Endothelial cell of umbilical vein (primary cell): ENCODE measurements at regions not wholly inside any gene's neighbourhood (a gene's known extent, or its start where the extent isn't known, plus 50 kb on each side); places are given as distances from the start of the nearest gene placed in this dataset.

Source experiments
- BruUV-seq: library from RNA; stranded (reverse); fragments of 400-500 nt; replicated peaks from 2 replicates; lab custom pipeline; 2021; lab: Mats Ljungman, UMichigan
- CTCF ChIA-PET: fragments of 300-600, 350-600 bp; sonication (Branson Sonifier 250); formaldehyde crosslinking; loops from one replicate; lab custom pipeline; 2021; ENCODE audit warnings: antibody characterized with exemption, inconsistent platforms; lab: Charles Lee
- POLR2A ChIA-PET: fragments of 300-600, 350-600 bp; sonication (Branson Sonifier 250); formaldehyde crosslinking; loops from one replicate; lab custom pipeline; 2021; ENCODE audit warnings: antibody characterized with exemption, inconsistent platforms; lab: Charles Lee
- DNase-seq: peaks from one replicate; pipeline ENCODE4 v3.0.0-alpha.2; 2011; ENCODE audit warnings: low read depth, low spot score
- FAIRE-seq: peaks from 2 replicates; lab custom pipeline; 2011; peaks lifted over from hg19 to GRCh38; lab: Jason Lieb, UNC
- H2AFZ ChIP-seq: 2 replicates; pipeline ENCODE4 v1.6.0; 2012; ENCODE audit warnings: low read depth, low read length, control low read depth, inconsistent platforms
- H3K27ac ChIP-seq: 2 replicates; pipeline ENCODE4 v1.5.1; 2011; ENCODE audit warnings: low read depth, mild to moderate bottlenecking, control low read depth, low read length, moderate library complexity; ENCODE audit not compliant: insufficient read depth
- H3K27me3 ChIP-seq, 2 experiments: 2 replicates each; pipeline versions ENCODE4 v1.6.0 to v1.6.1; 2011; ENCODE audit warnings: low read length in 2 of 2, mixed read lengths in 1 of 2; ENCODE audit not compliant: control insufficient read depth in 2 of 2, insufficient read depth in 2 of 2
- H3K36me3 ChIP-seq, 2 experiments: 2 replicates in 1 of 2; 3 replicates in 1 of 2; pipeline ENCODE4 v1.5.1; 2011; ENCODE audit warnings: low read length in 2 of 2, mild to moderate bottlenecking in 1 of 2, moderate library complexity in 1 of 2; ENCODE audit not compliant: control insufficient read depth in 2 of 2, insufficient read depth in 2 of 2; ENCODE audit errors: extremely low read depth in 1 of 2
- H3K4me1 ChIP-seq: 3 replicates; pipeline ENCODE4 v1.5.1; 2011; ENCODE audit warnings: mild to moderate bottlenecking, low read length; ENCODE audit not compliant: control insufficient read depth, insufficient read depth; ENCODE audit errors: extremely low read depth
- H3K4me2 ChIP-seq: 2 replicates; pipeline ENCODE4 v1.6.1; 2011; ENCODE audit warnings: low read length, control low read depth, mixed read lengths; ENCODE audit not compliant: insufficient read depth
- H3K4me3 ChIP-seq, 3 experiments: fragments of 200-600 bp in 1 of 3; sonication (generic), shearing (Covaris generic) in 1 of 3; replicated peaks in 1 of 3; 2 replicates each; pipeline ENCODE4 v1.5.1; 2011 to 2016; ENCODE audit warnings: control low read depth in 3 of 3, low read length in 3 of 3, mild to moderate bottlenecking in 2 of 3, inconsistent platforms in 1 of 3, low read depth in 1 of 3, moderate library complexity in 1 of 3; ENCODE audit not compliant: insufficient read depth in 1 of 3
- H3K79me2 ChIP-seq: 2 replicates; pipeline ENCODE4 v1.6.0; 2012; ENCODE audit warnings: low read length, inconsistent platforms; ENCODE audit not compliant: control insufficient read depth, insufficient read depth
- H3K9ac ChIP-seq: replicated peaks from 2 replicates; pipeline ENCODE3; 2011; ENCODE audit warnings: low read length, control low read depth; ENCODE audit not compliant: insufficient read depth; ENCODE audit errors: extremely low read depth
- H3K9me1 ChIP-seq: replicated peaks from 3 replicates; pipeline ENCODE4 v1.6.0; 2011; ENCODE audit warnings: mild to moderate bottlenecking, low read length; ENCODE audit not compliant: control insufficient read depth, insufficient read depth; ENCODE audit errors: extremely low read depth
- H3K9me3 ChIP-seq: replicated peaks from 2 replicates; pipeline ENCODE4 v1.5.1; 2012; ENCODE audit warnings: low read length, inconsistent platforms; ENCODE audit not compliant: control insufficient read depth, insufficient read depth
- H4K20me1 ChIP-seq: replicated peaks from 2 replicates; pipeline ENCODE3; 2011; ENCODE audit warnings: mild to moderate bottlenecking, low read length; ENCODE audit not compliant: control insufficient read depth, insufficient read depth; ENCODE audit errors: extremely low read depth
- CTCF ChIP-seq, 2 donors: IDR thresholded peaks; 1 replicate in 1 of 2; 2 replicates in 1 of 2; pipeline ENCODE4 v1.5.1; 2011; ENCODE audit warnings: low read length in 2 of 2, mild to moderate bottlenecking in 2 of 2, moderate library complexity in 2 of 2, control low read depth in 1 of 2, inconsistent platforms in 1 of 2, low read depth in 1 of 2; ENCODE audit not compliant: insufficient read depth in 1 of 2; ENCODE audit errors: extremely low read depth in 1 of 2
- EZH2 ChIP-seq: IDR thresholded peaks from 2 replicates; pipeline ENCODE4 v1.6.1; 2012; ENCODE audit warnings: borderline replicate concordance, low read depth, mild to moderate bottlenecking, moderate library complexity, low read length, inconsistent platforms; ENCODE audit not compliant: severe bottlenecking
- FOS ChIP-seq: IDR thresholded peaks from 2 replicates; pipeline ENCODE4 v1.6.1; 2011; ENCODE audit warnings: mild to moderate bottlenecking, low read length, moderate library complexity, borderline replicate concordance; ENCODE audit not compliant: insufficient read depth
- GATA2 ChIP-seq: IDR thresholded peaks from 2 replicates; pipeline ENCODE4 v1.7.0; 2011; ENCODE audit warnings: low read depth, mild to moderate bottlenecking, moderate library complexity, mixed read lengths, low read length; ENCODE audit not compliant: insufficient read length, insufficient read depth
- JUN ChIP-seq: IDR thresholded peaks from 2 replicates; pipeline ENCODE4 v1.6.1; 2011; ENCODE audit warnings: borderline replicate concordance, low read depth; ENCODE audit not compliant: insufficient read length, insufficient read depth
- MAX ChIP-seq: IDR thresholded peaks from 2 replicates; pipeline ENCODE4 v1.6.1; 2011; ENCODE audit not compliant: insufficient read depth, insufficient read length
- MYC ChIP-seq: IDR thresholded peaks from one replicate; pipeline ENCODE4 v1.6.1; 2011; ENCODE audit warnings: mild to moderate bottlenecking, low read depth, low read length
- POLR2A ChIP-seq: IDR thresholded peaks from 2 replicates; pipeline ENCODE4 v1.6.1; 2012; ENCODE audit warnings: low read depth, mild to moderate bottlenecking, control low read depth, low read length
- POLR2AphosphoS5 ChIP-seq: IDR thresholded peaks from 2 replicates; pipeline ENCODE4 v1.6.1; 2012; ENCODE audit warnings: low read depth, mild to moderate bottlenecking, control low read depth, low read length, moderate library complexity; ENCODE audit not compliant: insufficient read depth
- dilution Hi-C: fragments of 300-500 bp; cut with MboI; formaldehyde crosslinking; loops from one replicate; pipeline ENCODE4 v1.15.0; 2019; ENCODE audit warnings: low sequenced_read_pairs; ENCODE audit not compliant: extremely low pct_ligation_motif_present
- intact Hi-C: fragments of 100-400 bp; cut with micrococcal nuclease; formaldehyde crosslinking; loops from one replicate; pipeline ENCODE4 v1.10.0; 2022

GRCh38 chr5:112528928-112529327 lies 109.9 kb upstream of the EPB41L4A start:
- H3K4me3 ChIP-seq: no peak overlapping the region
- H3K4me1 ChIP-seq: no peaks in the 10 kb centered on the region
- POLR2A ChIA-PET: no interaction called here
- peaks cover 0 to 1% of the 10 kb centered on the region in 2 experiments for H3K27me3 ChIP-seq
- no peaks in the 10 kb centered on the region for H4K20me1 ChIP-seq
- H2AFZ ChIP-seq: no peak overlapping the region
- no peaks in the 10 kb centered on the region for H3K9me1 ChIP-seq
- no peak for FAIRE-seq
- no peak overlapping the region for H3K9ac ChIP-seq
- CTCF ChIA-PET: interaction anchor here (0.8 to 3.8 kb wide), 8 partner anchors 16 to 355 kb away, joined by 3 to 34 read pairs (median 6); partner anchors contain the start of gene EPB41L4A
- H3K79me2 ChIP-seq: no peaks in the 10 kb centered on the region
- DNase-seq: no peak
- TF ChIP-seq POLR2A (no peak), CTCF (IDR thresholded peaks at IDR 0.05; ENCODE audit: extremely low read depth in 1 of 2, insufficient read depth in 1 of 2, low read depth in 1 of 2, low read length in 2 of 2) (no peak), MYC (no peak), MAX (no peak), JUN (no peak), FOS (no peak), GATA2 (no peak), EZH2 (no peak), POLR2AphosphoS5 (no peak)
- no peak overlapping the region for H3K27ac ChIP-seq
- intact Hi-C loops: loop anchor here (1.0 kb wide), 3 partner anchors 109 to 354 kb away; no protein-coding TSS in a partner anchor
- no peaks in the 10 kb centered on the region for H3K9me3 ChIP-seq
- H3K4me2 ChIP-seq: no peak overlapping the region
- no peaks in the 10 kb centered on the region for H3K36me3 ChIP-seq
- BruUV-seq: no TSS peak
- dilution Hi-C loops: no loop called here
